Stimulated activated CD4-positive, alpha-beta T cell treated with anti-CD3 and anti-CD28 coated beads, Interleukin-1b, Interleukin-23, amount 100 ng/mL, for 4 hours (primary cell): ENCODE measurements at regions not wholly inside any gene's neighbourhood (a gene's known extent, or its start where the extent isn't known, plus 50 kb on each side); places are given as distances from the start of the nearest gene placed in this dataset.

Source experiments
- DNase-seq, 2 donors: peaks; one replicate each; pipeline ENCODE4 v3.0.0-alpha.2; 2020; ENCODE audit warnings: low read depth in 2 of 2

DNA sequence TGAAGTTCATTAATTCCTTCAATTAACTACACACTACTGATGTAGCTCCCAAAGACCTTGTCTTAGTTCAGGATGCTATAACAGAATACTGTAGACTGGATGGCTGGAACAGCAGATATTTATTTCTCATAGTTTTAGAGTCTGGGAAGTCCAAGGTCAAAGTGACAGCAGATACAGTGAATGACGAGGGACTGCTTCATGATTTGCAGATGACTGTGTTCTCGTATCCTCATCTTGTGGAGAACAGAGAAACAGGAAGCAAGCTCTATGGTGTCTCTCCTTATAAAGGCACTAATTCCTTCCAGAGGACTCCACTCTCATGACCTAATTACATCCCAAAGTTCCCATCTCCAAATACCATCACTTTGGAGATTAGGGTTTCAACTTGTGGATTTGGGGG, 65.6 kb upstream of the MAP1B start:
- DNase-seq, result no peak

DNA sequence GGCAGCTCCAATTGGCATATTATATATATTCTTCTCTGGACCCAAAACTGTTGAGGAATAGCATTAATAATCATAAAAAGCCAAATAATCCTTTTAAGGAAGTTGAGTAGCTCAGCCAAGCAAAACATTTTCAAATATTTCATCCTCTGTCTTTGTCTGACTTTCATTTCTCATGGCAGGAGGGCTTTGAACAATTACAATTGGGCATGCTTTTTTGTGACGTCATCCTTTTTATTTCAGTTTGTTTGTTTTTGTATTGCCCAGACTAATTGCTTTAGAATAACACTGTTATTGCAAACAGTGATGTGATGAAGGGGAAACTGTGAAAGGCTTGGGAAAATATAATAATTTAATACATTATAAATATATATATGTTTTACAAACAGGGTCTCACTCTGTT, 65.2 kb upstream of the MAP1B start:
- no peak for DNase-seq

- no peak for DNase-seq
Measured at GRCh38 chr5:72045692-72046091, 61.6 kb upstream of the MAP1B start.

GRCh38 chr5:72046106-72046505, 61.2 kb upstream of the MAP1B start:
- DNase-seq, result no peak

- DNase-seq, result no peak
Measured at GRCh38 chr5:72055636-72056035, 51.6 kb upstream of the MAP1B start.
